Fibroblast of the aortic adventitia (primary cell): ENCODE measurements at regions not wholly inside any gene's neighbourhood (a gene's known extent, or its start where the extent isn't known, plus 50 kb on each side); places are given as distances from the start of the nearest gene placed in this dataset.
"Not testable (repeated sequence)": the region's sequence is repeated elsewhere in the genome, so short reads cannot be mapped to it uniquely, and the experiment has no call there.

Experiments used
- DNase-seq: peaks from one replicate; pipeline ENCODE4 v3.0.0-alpha.2; 2010; ENCODE audit warnings: low read depth
- H3K4me3 ChIP-seq: 2 replicates; pipeline ENCODE4 v1.5.1; 2011; ENCODE audit warnings: low read depth, mild to moderate bottlenecking, control low read depth, low read length, moderate library complexity
- TF ChIP-seq, protein P1 (sequence below): IDR thresholded peaks from 2 replicates; pipeline ENCODE4 v1.5.1; 2011; ENCODE audit warnings: mild to moderate bottlenecking, low read length, control low read depth, inconsistent platforms; ENCODE audit not compliant: insufficient read depth

DNA sequence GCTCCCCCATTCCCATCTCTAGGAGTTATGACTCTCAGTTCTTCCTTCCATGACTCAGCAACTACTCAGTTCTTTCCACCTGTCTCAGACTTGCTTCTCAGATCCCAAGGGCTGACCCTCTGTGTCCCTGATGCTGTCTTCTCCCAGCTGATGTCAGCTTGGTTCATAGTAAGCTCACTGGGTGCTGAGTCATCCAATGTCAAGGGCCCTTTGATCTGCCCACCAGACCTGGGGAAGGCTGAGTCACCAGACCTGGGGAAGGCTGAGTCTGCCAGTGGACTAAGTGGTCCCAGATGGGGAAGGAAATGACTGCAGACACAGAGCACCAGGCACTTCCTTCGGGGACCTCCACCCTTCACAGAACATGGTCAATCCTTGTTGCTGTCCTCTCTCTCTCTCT, 76.1 kb upstream of the ZEB1 start:
- TF ChIP-seq, protein P1, sequence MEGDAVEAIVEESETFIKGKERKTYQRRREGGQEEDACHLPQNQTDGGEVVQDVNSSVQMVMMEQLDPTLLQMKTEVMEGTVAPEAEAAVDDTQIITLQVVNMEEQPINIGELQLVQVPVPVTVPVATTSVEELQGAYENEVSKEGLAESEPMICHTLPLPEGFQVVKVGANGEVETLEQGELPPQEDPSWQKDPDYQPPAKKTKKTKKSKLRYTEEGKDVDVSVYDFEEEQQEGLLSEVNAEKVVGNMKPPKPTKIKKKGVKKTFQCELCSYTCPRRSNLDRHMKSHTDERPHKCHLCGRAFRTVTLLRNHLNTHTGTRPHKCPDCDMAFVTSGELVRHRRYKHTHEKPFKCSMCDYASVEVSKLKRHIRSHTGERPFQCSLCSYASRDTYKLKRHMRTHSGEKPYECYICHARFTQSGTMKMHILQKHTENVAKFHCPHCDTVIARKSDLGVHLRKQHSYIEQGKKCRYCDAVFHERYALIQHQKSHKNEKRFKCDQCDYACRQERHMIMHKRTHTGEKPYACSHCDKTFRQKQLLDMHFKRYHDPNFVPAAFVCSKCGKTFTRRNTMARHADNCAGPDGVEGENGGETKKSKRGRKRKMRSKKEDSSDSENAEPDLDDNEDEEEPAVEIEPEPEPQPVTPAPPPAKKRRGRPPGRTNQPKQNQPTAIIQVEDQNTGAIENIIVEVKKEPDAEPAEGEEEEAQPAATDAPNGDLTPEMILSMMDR = no peak
- DNase-seq = peak; percentile 94
- no peak overlapping the region for H3K4me3 ChIP-seq

DNA sequence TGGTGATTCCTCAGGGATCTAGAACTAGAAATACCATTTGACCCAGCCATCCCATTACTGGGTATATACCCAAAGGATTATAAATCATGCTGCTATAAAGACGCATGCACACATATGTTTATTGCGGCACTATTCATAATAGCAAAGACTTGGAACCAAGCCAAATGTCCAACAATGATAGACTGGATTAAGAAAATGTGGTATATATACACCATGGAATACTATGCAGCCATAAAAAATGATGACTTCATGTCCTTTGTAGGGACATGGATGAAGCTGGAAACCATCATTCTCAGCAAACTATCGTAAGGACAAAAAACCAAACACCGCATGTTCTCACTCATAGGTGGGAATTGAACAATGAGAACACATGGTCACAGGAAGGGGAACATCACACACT, 67.9 kb upstream of the ZEB1 start:
- H3K4me3 ChIP-seq, DNase-seq: not testable (repeated sequence)

DNA sequence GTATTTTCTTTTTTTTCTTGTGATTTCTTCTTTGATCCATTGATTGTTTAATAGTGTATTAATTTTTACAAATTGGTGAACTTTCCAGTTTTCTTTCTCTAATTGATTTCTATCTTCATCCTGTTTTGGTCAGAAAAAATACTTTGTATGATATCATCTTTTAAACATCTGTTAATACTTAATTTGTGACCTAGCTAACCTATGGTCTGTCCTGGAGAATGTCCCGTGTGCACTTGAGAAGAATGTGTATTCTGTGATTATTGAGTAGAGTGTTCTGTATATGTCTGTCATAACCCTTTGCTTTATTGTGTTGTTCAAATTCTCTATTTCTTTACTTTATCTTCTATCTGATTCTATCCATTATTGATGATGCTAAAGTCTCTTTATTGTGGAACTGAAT, 65.8 kb upstream of the ZEB1 start:
- H3K4me3 ChIP-seq = no peak overlapping the region
- no peak for DNase-seq
- TF ChIP-seq, protein P1 = no peak

GRCh38 chr10:31261511-31262311, 57.3 kb upstream of the ZEB1 start:
- DNase-seq = peak; percentile 88
- TF ChIP-seq, protein P1 = no peak
- H3K4me3 ChIP-seq = peak overlapping the region; percentile 23

DNA sequence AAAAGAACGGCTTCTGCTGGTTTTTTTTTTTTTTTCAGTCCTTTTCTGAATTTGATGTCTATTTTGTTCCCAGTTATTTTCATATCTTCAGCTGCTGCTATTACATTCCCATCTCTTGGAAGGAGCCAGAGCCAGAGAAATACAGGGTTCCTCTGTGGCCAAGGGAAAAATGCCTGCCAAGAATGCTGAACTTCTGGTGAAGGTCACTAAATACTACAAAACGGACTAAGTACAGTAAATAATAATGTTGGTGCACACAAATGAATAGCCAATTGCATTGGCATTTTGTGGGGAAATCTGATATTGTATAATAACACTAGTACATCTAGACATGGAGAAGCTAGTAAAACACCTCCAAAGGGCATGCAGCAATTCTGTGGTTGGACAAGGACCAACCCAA, 56.3 kb upstream of the ZEB1 start:
- TF ChIP-seq, protein P1 = no peak
- no peak overlapping the region for H3K4me3 ChIP-seq
- DNase-seq = peak; percentile 95

DNA sequence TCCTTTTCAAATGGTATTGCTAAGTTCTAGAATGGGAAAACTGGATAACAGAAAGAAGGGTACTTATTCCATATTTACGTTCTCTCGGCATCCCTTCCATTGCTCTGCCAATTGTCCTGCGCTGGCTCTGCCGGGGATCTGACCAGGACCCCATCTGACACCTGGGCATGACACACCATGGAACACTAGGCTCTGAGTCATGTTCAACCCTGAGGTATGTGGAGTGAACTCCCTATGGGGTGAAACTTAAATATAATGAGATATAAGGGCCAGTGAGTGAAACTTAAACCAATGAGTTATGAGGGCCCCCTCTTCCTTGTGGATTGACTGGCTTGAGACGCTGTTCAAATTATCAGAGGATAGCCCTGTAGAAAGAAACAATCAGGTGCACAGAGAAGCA, 55.1 kb upstream of the ZEB1 start:
- no peak for DNase-seq
- H3K4me3 ChIP-seq = no peak overlapping the region
- TF ChIP-seq, protein P1 = no peak

DNA sequence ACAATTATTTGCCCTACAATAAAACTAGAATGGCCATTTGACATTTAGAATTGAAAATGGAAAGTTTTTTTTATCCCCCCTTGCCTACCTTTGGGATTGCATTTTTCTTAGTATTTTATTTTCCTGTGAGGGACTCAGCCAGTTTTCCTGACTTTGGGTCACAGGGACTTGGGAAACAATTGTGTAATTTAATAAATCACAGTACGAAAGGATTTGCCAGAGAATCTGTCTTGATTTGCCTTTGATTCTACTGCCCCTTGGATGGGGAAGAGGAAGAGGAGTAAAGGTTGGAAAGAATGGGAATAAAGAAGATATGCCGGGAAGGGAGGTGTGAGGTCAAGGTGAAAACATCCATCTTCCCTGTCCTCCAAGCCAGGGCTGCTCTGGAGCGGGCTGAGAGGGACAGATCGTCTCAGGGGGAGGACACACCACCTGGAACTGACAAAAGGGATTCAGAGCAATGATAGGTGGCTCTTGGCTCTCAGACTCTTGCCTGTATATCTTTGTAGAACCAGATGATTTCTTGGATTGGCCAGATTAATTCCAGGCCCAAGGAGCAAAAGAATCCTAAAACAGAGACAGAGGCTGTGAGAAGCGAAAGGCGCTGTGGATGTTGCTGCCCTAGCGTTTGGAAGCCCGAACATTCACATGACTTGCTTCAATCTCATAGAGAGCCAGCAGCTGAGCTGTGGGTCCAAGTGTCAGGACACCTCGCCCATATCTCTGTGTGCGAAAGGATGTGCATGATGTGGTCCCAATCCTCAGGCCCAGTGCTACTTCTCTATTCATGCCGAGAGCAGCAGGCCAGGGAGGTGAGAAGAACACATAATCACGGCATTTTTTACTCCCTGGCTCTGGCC, 50.3 kb upstream of the ZEB1 start:
- DNase-seq = no peak
- TF ChIP-seq, protein P1 = no peak
- H3K4me3 ChIP-seq = no peak overlapping the region
